ENCODE measurements at regions not wholly inside any gene's neighbourhood (a gene's known extent, or its start where the extent isn't known, plus 50 kb on each side); places are given as distances from the start of the nearest gene placed in this dataset.

DNA sequence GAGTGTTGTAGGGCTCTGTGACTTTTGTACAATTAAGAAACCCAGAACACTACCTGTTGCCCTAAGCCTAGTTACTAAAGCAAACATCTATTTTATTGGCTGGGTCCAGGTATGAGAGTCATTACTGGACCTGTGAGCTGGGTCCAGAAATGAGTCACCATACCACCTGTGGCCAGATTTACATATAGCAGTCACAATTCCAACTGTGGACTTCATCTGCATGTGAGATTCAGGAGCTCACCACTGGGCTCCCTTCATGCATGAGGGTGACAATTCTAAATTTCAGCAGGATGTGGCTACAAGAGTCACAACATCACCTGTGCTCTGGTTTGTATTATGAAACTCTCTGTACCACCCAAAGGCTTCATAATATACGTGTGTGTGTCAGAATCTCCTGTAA, 2038.0 kb downstream of the TP53TG3F start:
- H4K20me1 ChIP-seq (ENCODE audit: insufficient read depth, low read length): no peaks in the 10 kb centered on the region
- H3K27ac ChIP-seq (ENCODE audit: low read length): no peak overlapping the region
- no peak overlapping the region for H2AFZ ChIP-seq (ENCODE audit: low read depth, low read length)
- TF ChIP-seq EZH2phosphoT487 (IDR thresholded peaks at IDR 0.05; ENCODE audit: low read depth): no peak
- TF ChIP-seq, protein P1, sequence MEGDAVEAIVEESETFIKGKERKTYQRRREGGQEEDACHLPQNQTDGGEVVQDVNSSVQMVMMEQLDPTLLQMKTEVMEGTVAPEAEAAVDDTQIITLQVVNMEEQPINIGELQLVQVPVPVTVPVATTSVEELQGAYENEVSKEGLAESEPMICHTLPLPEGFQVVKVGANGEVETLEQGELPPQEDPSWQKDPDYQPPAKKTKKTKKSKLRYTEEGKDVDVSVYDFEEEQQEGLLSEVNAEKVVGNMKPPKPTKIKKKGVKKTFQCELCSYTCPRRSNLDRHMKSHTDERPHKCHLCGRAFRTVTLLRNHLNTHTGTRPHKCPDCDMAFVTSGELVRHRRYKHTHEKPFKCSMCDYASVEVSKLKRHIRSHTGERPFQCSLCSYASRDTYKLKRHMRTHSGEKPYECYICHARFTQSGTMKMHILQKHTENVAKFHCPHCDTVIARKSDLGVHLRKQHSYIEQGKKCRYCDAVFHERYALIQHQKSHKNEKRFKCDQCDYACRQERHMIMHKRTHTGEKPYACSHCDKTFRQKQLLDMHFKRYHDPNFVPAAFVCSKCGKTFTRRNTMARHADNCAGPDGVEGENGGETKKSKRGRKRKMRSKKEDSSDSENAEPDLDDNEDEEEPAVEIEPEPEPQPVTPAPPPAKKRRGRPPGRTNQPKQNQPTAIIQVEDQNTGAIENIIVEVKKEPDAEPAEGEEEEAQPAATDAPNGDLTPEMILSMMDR (IDR thresholded peaks at IDR 0.05; ENCODE audit: low read depth, low read length): no peak
- no peaks in the 10 kb centered on the region for H3K27me3 ChIP-seq (ENCODE audit: low read depth, low read length)
- H3K9me3 ChIP-seq (ENCODE audit: insufficient read depth, low read length): no peaks in the 10 kb centered on the region
- H3K36me3 ChIP-seq (replicated peaks; ENCODE audit: low read depth, low read length): no peaks in the 10 kb centered on the region
- H3K4me1 ChIP-seq (ENCODE audit: low read length): no peaks in the 10 kb centered on the region
- H3K4me3 ChIP-seq (ENCODE audit: low read length): no peak overlapping the region
- no peak overlapping the region for H3K9ac ChIP-seq (ENCODE audit: low read length)
- H3K4me2 ChIP-seq (ENCODE audit: low read length): no peak overlapping the region
- H3K79me2 ChIP-seq (ENCODE audit: low read length): no peaks in the 10 kb centered on the region

DNA sequence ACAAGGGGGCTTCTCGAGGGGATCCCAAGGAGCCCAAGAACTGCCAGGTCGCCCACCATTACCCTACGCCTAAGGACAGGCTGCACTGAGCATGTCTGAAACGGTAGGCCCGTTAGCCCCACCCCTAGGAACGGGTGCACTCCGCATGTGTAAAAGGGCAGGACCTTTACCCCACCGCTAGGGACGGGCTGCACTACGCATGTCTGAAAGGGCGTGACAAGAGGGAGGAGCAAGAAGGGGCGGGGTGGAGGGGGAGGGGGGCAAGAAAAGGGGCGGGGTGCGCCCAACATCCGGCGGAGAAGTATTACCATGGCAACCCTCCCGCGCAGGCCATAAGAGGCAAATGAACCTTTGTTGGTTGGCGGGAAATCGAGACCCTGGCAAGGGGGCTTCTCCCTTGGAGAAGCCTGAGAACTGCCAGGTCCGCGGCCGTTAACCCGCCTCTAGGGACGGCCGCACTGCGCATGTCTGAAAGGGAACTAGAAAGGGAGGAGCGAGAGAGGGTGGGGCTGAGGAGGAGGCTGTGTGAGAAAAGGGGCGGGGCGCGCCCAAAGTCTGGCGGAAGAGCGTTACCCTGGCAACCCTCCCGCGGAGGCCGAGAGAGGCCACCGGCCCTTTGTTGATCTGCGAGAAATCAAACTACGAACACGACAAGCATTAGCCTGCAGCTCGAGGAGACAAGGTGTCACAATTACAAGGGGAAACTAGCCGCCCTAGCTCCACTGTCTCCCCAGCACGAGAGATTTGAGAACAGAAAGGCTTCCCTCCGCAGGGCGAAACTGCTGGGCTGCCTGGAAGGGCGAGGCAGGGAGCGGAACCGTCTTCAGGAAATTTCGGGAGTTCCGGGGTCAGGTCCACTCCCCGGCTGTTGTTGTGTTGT, 2046.8 kb downstream of the TP53TG3F start:
- no peak overlapping the region for H2AFZ ChIP-seq (ENCODE audit: low read depth, low read length)
- TF ChIP-seq EZH2phosphoT487 (IDR thresholded peaks at IDR 0.05; ENCODE audit: low read depth): no peak
- TF ChIP-seq, protein P1 (IDR thresholded peaks at IDR 0.05; ENCODE audit: low read depth, low read length): no peak
- H3K27me3 ChIP-seq (ENCODE audit: low read depth, low read length): no peaks in the 10 kb centered on the region
- H3K27ac ChIP-seq (ENCODE audit: low read length): no peak overlapping the region
- H3K9me3 ChIP-seq (ENCODE audit: insufficient read depth, low read length): no peaks in the 10 kb centered on the region
- no peaks in the 10 kb centered on the region for H3K4me1 ChIP-seq (ENCODE audit: low read length)
- no peak overlapping the region for H3K9ac ChIP-seq (ENCODE audit: low read length)
- H3K36me3 ChIP-seq (replicated peaks; ENCODE audit: low read depth, low read length): no peaks in the 10 kb centered on the region
- no peak overlapping the region for H3K4me2 ChIP-seq (ENCODE audit: low read length)
- no peak overlapping the region for H3K4me3 ChIP-seq (ENCODE audit: low read length)
- no peaks in the 10 kb centered on the region for H3K79me2 ChIP-seq (ENCODE audit: low read length)
- H4K20me1 ChIP-seq (ENCODE audit: insufficient read depth, low read length): no peaks in the 10 kb centered on the region

DNA sequence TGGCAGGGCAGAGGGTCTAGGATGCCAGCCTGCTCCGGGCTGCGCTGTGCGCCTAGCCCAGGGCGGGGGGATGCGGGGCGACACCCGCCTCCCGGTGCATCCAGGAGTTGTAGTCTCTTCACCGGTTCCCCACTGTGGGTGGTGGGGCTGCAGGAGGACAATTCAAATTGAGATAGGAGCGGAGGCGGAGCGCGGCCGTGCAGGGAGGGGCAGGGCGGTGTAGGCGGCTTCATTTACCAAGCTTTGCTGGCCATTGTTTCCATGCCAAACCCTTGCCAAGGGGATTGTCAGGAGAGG, 2047.4 kb downstream of the TP53TG3F start:
- Histone ChIP-seq H4K20me1 (ENCODE audit: insufficient read depth, low read length) (no peaks in the 10 kb centered on the region), H2AFZ (ENCODE audit: low read depth, low read length) (no peak overlapping the region), H3K9me3 (ENCODE audit: insufficient read depth, low read length) (no peaks in the 10 kb centered on the region), H3K27me3 (ENCODE audit: low read depth, low read length) (no peaks in the 10 kb centered on the region), H3K27ac (ENCODE audit: low read length) (no peak overlapping the region), H3K9ac (ENCODE audit: low read length) (no peak overlapping the region), H3K4me3 (ENCODE audit: low read length) (no peak overlapping the region), H3K4me2 (ENCODE audit: low read length) (no peak overlapping the region), H3K4me1 (ENCODE audit: low read length) (no peaks in the 10 kb centered on the region), H3K36me3 (replicated peaks; ENCODE audit: low read depth, low read length) (no peaks in the 10 kb centered on the region), H3K79me2 (ENCODE audit: low read length) (no peaks in the 10 kb centered on the region)
- no peak for TF ChIP-seq EZH2phosphoT487 (IDR thresholded peaks at IDR 0.05; ENCODE audit: low read depth)
- TF ChIP-seq, protein P1 (IDR thresholded peaks at IDR 0.05; ENCODE audit: low read depth, low read length): no peak

DNA sequence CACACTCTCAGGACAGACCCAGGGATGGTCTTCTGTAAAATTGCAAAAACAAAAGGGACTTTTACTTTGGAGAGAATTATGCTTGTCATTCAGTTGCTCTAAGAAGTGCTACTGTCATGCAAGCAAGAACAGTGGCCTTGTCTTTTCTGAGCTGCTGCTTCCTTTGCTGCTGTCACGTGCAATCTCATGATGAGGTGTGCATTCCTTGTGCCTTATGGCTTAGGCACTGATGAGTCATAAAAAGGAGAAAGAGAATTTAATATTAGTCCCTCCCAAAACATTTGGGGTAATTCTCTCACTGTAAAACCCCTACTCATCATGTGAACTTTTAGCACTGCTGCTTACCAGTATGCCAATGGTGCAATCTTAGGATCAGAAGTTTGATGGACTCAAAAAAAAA, 2051.3 kb downstream of the TP53TG3F start:
- Histone ChIP-seq H3K27ac (ENCODE audit: low read length) (no peak overlapping the region), H4K20me1 (ENCODE audit: insufficient read depth, low read length) (no peaks in the 10 kb centered on the region), H3K36me3 (replicated peaks; ENCODE audit: low read depth, low read length) (no peaks in the 10 kb centered on the region), H3K9ac (ENCODE audit: low read length) (no peak overlapping the region), H2AFZ (ENCODE audit: low read depth, low read length) (no peak overlapping the region), H3K4me1 (ENCODE audit: low read length) (no peaks in the 10 kb centered on the region), H3K9me3 (ENCODE audit: insufficient read depth, low read length) (no peaks in the 10 kb centered on the region), H3K4me3 (ENCODE audit: low read length) (no peak overlapping the region), H3K27me3 (ENCODE audit: low read depth, low read length) (no peaks in the 10 kb centered on the region), H3K4me2 (ENCODE audit: low read length) (no peak overlapping the region), H3K79me2 (ENCODE audit: low read length) (no peaks in the 10 kb centered on the region)
- TF ChIP-seq, protein P1 (IDR thresholded peaks at IDR 0.05; ENCODE audit: low read depth, low read length): no peak
- no peak for TF ChIP-seq EZH2phosphoT487 (IDR thresholded peaks at IDR 0.05; ENCODE audit: low read depth)

Data from OCI-LY3 (cell line).